Mesothelial cell of epicardium (in vitro differentiated cells): ENCODE measurements at regions not wholly inside any gene's neighbourhood (a gene's known extent, or its start where the extent isn't known, plus 50 kb on each side); places are given as distances from the start of the nearest gene placed in this dataset.

Experiments
- DNase-seq, 2 experiments: peaks; one replicate each; pipeline ENCODE4 v3.0.0; 2021; ENCODE audit warnings: low spot score in 2 of 2; ENCODE audit not compliant: unreplicated experiment in 2 of 2
- H3K27ac Mint-ChIP-seq: 2 replicates; pipeline ENCODE4 v1.8.0; 2021; ENCODE audit warnings: mixed read lengths
- H3K27me3 Mint-ChIP-seq: 2 replicates; pipeline ENCODE4 v1.8.0; 2021; ENCODE audit warnings: low read depth, mixed read lengths
- H3K36me3 Mint-ChIP-seq: 2 replicates; pipeline ENCODE4 v1.8.0; 2021; ENCODE audit warnings: mixed read lengths
- H3K4me1 Mint-ChIP-seq: 2 replicates; pipeline ENCODE4 v1.8.0; 2021; ENCODE audit warnings: mixed read lengths
- H3K4me3 Mint-ChIP-seq: 2 replicates; pipeline ENCODE4 v1.8.0; 2021; ENCODE audit warnings: mild to moderate bottlenecking, moderate library complexity, mixed read lengths
- H3K9me3 Mint-ChIP-seq: 2 replicates; pipeline ENCODE4 v1.8.0; 2021; ENCODE audit warnings: mixed read lengths
- TF ChIP-seq, protein P1 (sequence below): fragments of 200-600 bp; sonication (generic); IDR thresholded peaks from one replicate; pipeline ENCODE4 v1.5.0; 2021; ENCODE audit warnings: antibody characterized with exemption; ENCODE audit not compliant: unreplicated experiment

DNA sequence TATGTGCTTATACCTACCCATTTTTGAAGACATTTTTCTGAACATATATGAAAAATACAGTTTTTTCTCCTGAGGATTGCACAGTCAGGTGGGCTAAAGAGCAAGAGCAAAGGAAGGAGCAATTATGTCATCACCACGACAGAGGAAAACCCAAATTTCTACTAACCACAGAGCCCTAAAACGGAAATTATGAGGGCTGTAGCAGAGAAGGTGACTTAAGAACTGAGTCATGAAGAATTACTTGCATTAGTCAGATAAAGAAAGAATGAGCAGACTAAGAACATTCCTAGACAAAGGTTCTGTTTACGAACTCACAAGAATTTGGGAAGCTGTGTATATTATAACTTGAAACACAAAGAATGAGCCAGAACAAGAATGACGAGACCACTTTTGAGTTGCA lies 974.4 kb downstream of the NXPH1 start:
- no peaks in the 10 kb centered on the region for H3K27me3 Mint-ChIP-seq
- no peak overlapping the region for H3K27ac Mint-ChIP-seq
- H3K36me3 Mint-ChIP-seq, result no peaks in the 10 kb centered on the region
- H3K4me3 Mint-ChIP-seq, result no peak overlapping the region
- no peak for DNase-seq
- TF ChIP-seq, protein P1, sequence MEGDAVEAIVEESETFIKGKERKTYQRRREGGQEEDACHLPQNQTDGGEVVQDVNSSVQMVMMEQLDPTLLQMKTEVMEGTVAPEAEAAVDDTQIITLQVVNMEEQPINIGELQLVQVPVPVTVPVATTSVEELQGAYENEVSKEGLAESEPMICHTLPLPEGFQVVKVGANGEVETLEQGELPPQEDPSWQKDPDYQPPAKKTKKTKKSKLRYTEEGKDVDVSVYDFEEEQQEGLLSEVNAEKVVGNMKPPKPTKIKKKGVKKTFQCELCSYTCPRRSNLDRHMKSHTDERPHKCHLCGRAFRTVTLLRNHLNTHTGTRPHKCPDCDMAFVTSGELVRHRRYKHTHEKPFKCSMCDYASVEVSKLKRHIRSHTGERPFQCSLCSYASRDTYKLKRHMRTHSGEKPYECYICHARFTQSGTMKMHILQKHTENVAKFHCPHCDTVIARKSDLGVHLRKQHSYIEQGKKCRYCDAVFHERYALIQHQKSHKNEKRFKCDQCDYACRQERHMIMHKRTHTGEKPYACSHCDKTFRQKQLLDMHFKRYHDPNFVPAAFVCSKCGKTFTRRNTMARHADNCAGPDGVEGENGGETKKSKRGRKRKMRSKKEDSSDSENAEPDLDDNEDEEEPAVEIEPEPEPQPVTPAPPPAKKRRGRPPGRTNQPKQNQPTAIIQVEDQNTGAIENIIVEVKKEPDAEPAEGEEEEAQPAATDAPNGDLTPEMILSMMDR, result no peak
- H3K4me1 Mint-ChIP-seq, result peaks cover 5% of the 10 kb centered on the region
- H3K9me3 Mint-ChIP-seq, result no peaks in the 10 kb centered on the region

GRCh38 chr7:9453521-9453920 lies 1020.1 kb downstream of the NXPH1 start:
- no peak for DNase-seq
- TF ChIP-seq, protein P1, result no peak
- H3K4me1 Mint-ChIP-seq, result no peaks in the 10 kb centered on the region
- H3K27me3 Mint-ChIP-seq, result no peaks in the 10 kb centered on the region
- H3K27ac Mint-ChIP-seq, result no peak overlapping the region
- H3K4me3 Mint-ChIP-seq, result no peak overlapping the region
- peaks cover 18% of the 10 kb centered on the region for H3K9me3 Mint-ChIP-seq
- no peaks in the 10 kb centered on the region for H3K36me3 Mint-ChIP-seq

GRCh38 chr7:9488555-9488954 lies 1055.1 kb downstream of the NXPH1 start:
- DNase-seq, result no peak
- Mint-ChIP-seq H3K27ac (no peak overlapping the region), H3K4me3 (no peak overlapping the region), H3K4me1 (no peaks in the 10 kb centered on the region), H3K27me3 (no peaks in the 10 kb centered on the region), H3K36me3 (no peaks in the 10 kb centered on the region), H3K9me3 (peaks cover 27% of the 10 kb centered on the region)
- TF ChIP-seq, protein P1, result no peak

DNA sequence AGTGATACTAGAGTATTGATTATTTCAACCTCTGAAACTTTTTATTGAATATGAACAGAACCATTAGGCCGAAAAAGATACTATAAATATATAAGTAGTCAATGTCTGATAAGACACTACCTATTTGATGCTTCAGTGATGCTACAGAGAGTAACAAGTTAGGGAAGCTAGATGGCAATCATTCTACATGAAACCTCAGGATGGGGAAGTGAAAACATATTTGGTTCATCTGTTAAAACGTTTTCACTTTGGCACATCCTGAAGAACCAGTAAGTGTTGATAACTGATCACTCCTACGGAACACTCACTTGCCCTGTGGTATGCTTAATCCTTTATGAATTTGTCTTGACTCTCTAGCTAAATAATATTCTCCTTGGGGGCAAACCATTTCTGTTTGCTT lies 1064.9 kb downstream of the NXPH1 start:
- TF ChIP-seq, protein P1, result no peak
- no peak for DNase-seq
- H3K36me3 Mint-ChIP-seq, result no peaks in the 10 kb centered on the region
- no peak overlapping the region for H3K4me3 Mint-ChIP-seq
- peaks cover 8% of the 10 kb centered on the region for H3K9me3 Mint-ChIP-seq
- peaks cover 6% of the 10 kb centered on the region for H3K4me1 Mint-ChIP-seq
- no peak overlapping the region for H3K27ac Mint-ChIP-seq
- no peaks in the 10 kb centered on the region for H3K27me3 Mint-ChIP-seq

DNA sequence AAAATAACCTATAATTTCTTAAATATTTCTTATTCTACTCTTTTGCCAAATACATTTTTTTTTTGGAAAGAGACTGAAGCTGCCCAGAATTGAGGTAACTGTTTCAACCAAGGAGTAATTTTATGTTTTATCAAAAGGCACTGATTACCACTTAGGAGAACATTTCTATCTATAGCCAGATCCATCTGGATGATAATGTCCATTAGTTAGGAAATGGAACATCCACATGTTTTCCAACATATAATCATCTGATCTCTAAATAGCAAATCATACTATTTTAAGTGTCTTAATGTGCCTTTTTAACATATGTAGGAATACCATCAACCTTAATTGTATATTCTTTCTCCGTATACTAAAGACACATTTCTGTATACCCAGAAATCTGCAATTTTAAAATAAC lies 1068.9 kb downstream of the NXPH1 start:
- peaks cover 3% of the 10 kb centered on the region for H3K4me1 Mint-ChIP-seq
- no peaks in the 10 kb centered on the region for H3K36me3 Mint-ChIP-seq
- no peaks in the 10 kb centered on the region for H3K27me3 Mint-ChIP-seq
- no peak for DNase-seq
- no peak overlapping the region for H3K4me3 Mint-ChIP-seq
- no peak overlapping the region for H3K27ac Mint-ChIP-seq
- peaks cover 8% of the 10 kb centered on the region for H3K9me3 Mint-ChIP-seq
- TF ChIP-seq, protein P1, result no peak

- no peak overlapping the region for H3K4me3 Mint-ChIP-seq
- H3K27me3 Mint-ChIP-seq, result no peaks in the 10 kb centered on the region
- H3K36me3 Mint-ChIP-seq, result no peaks in the 10 kb centered on the region
- TF ChIP-seq, protein P1, result no peak
- H3K4me1 Mint-ChIP-seq, result peaks cover 3% of the 10 kb centered on the region
- H3K27ac Mint-ChIP-seq, result no peak overlapping the region
- DNase-seq, result no peak
- H3K9me3 Mint-ChIP-seq, result peaks cover 4% of the 10 kb centered on the region
These were observed 1071.3 kb downstream of the NXPH1 start for GRCh38 chr7:9504678-9505077.
